NCI-H526 (cell line): ENCODE measurements at regions not wholly inside any gene's neighbourhood (a gene's known extent, or its start where the extent isn't known, plus 50 kb on each side); places are given as distances from the start of the nearest gene placed in this dataset.
"Not testable (repeated sequence)": the region's sequence is repeated elsewhere in the genome, so short reads cannot be mapped to it uniquely, and the experiment has no call there.

Experiments
- DNase-seq, 2 experiments: peaks; one replicate each; lab custom pipeline; 2025; lab: John Stamatoyannopoulos, UW

- DNase-seq: no peak
Measured at GRCh38 chr3:27779176-27779575, 57.1 kb upstream of the EOMES start.

- DNase-seq: no peak
Measured at GRCh38 chr3:27789420-27789819, 67.3 kb upstream of the EOMES start.

- DNase-seq: no peak
Measured at GRCh38 chr3:27791956-27792355, 69.8 kb upstream of the EOMES start.

- DNase-seq: no peak
Measured at GRCh38 chr3:27792869-27793268, 70.7 kb upstream of the EOMES start.

GRCh38 chr3:27794211-27794610 is 72.1 kb upstream of the EOMES start:
- DNase-seq: no peak

GRCh38 chr3:27796365-27796875 is 74.3 kb upstream of the EOMES start:
- no peak for DNase-seq

- no peak for DNase-seq
Measured at GRCh38 chr3:27797773-27798172, 75.7 kb upstream of the EOMES start.

- DNase-seq: no peak
Measured at GRCh38 chr3:27800261-27800660, 78.1 kb upstream of the EOMES start.

GRCh38 chr3:27802425-27802824 is 80.3 kb upstream of the EOMES start:
- DNase-seq: no peak

GRCh38 chr3:27802849-27803248 is 80.7 kb upstream of the EOMES start:
- DNase-seq: no peak

GRCh38 chr3:27805282-27805681 is 83.2 kb upstream of the EOMES start:
- DNase-seq: no peak

GRCh38 chr3:27813255-27813654 is 91.1 kb upstream of the EOMES start:
- DNase-seq: no peak

- DNase-seq: not testable (repeated sequence)
Measured at GRCh38 chr3:27821609-27822008, 99.5 kb upstream of the EOMES start.

- no peak for DNase-seq
Measured at GRCh38 chr3:27824312-27825200, 102.4 kb upstream of the EOMES start.

- no peak for DNase-seq
Measured at GRCh38 chr3:27826448-27826847, 104.3 kb upstream of the EOMES start.

GRCh38 chr3:27827041-27827440 is 104.9 kb upstream of the EOMES start:
- no peak for DNase-seq

- DNase-seq: no peak
Measured at GRCh38 chr3:27840807-27841594, 118.9 kb upstream of the EOMES start.

- no peak for DNase-seq
Measured at GRCh38 chr3:27844052-27844675, 122.0 kb upstream of the EOMES start.

GRCh38 chr3:27847697-27848096 is 125.6 kb upstream of the EOMES start:
- no peak for DNase-seq

GRCh38 chr3:27848826-27849225 is 126.7 kb upstream of the EOMES start:
- DNase-seq: no peak

- DNase-seq: peak in 1 of 2 experiments; percentile 5
Measured at GRCh38 chr3:27859821-27860220, 137.7 kb upstream of the EOMES start.
